Stomach (tissue), 8 donors: ENCODE measurements at regions not wholly inside any gene's neighbourhood (a gene's known extent, or its start where the extent isn't known, plus 50 kb on each side); places are given as distances from the start of the nearest gene placed in this dataset.

Experiments used
- DNase-seq, 2 donors: peaks; one replicate each; pipeline versions ENCODE4 v3.0.0 to v3.0.0-alpha.2; 2013 to 2019
- H3K27ac ChIP-seq, 5 donors: fragments of 200-600 bp in 4 of 5; sonication (generic) in 4 of 5; one replicate each; pipeline ENCODE4 v1.5.1; 2013 to 2019; ENCODE audit warnings: mild to moderate bottlenecking in 1 of 5, moderate library complexity in 1 of 5
- H3K27me3 ChIP-seq, 3 donors: fragments of 200-600 bp; sonication (generic); one replicate each; pipeline ENCODE4 v1.5.1; 2017 to 2019; ENCODE audit warnings: mixed run types in 1 of 3
- H3K36me3 ChIP-seq, 4 donors: fragments of 200-600 bp; sonication (generic); 1 replicate in 3 of 4; 2 replicates in 1 of 4; pipeline ENCODE4 v1.5.1; 2016 to 2019
- H3K4me1 ChIP-seq, 4 donors: fragments of 200-600 bp; sonication (generic); one replicate each; pipeline ENCODE4 v1.5.1; 2016 to 2019
- H3K4me3 ChIP-seq, 4 donors: fragments of 200-600 bp; sonication (generic) in 3 of 4; one replicate each; pipeline ENCODE4 v1.5.1; 2016 to 2019; ENCODE audit warnings: mild to moderate bottlenecking in 1 of 4
- H3K9me3 ChIP-seq, 4 donors: fragments of 200-600 bp; sonication (generic); one replicate each; pipeline ENCODE4 v1.5.1; 2016 to 2019
- CTCF ChIP-seq, 7 experiments: fragments of 450-650 bp in 4 of 7; fragments of 200-600 bp in 3 of 7; sonication (generic) in 3 of 7; IDR thresholded peaks; one replicate each; pipeline ENCODE4 v1.5.1; 2016 to 2019; ENCODE audit warnings: antibody characterized with exemption in 7 of 7, control low read depth in 2 of 7, mild to moderate bottlenecking in 1 of 7
- EP300 ChIP-seq: sonication (generic); formaldehyde crosslinking; IDR thresholded peaks from one replicate; pipeline ENCODE4 v1.6.1; 2017; ENCODE audit warnings: antibody characterized with exemption
- POLR2A ChIP-seq, 4 donors: fragments of 450-650 bp; IDR thresholded peaks; one replicate each; pipeline ENCODE4 v1.6.1; 2016; ENCODE audit warnings: antibody characterized with exemption in 4 of 4, control low read depth in 2 of 4, mild to moderate bottlenecking in 1 of 4, moderate library complexity in 1 of 4
- POLR2AphosphoS5 ChIP-seq, 3 donors: sonication (generic); formaldehyde crosslinking; IDR thresholded peaks; one replicate each; pipeline ENCODE4 v1.6.1; 2016; ENCODE audit warnings: antibody characterized with exemption in 3 of 3
- WGBS, 5 donors: extraction: QIAGEN DNeasy Blood & Tissue Kit in 3 of 5; methylation state at CpG; one replicate each; pipeline versions ENCODE4 v1.1.5 to v1.1.7; 2013 to 2018; 5-methylcytosine and 5-hydroxymethylcytosine counted together
- intact Hi-C: fragments of 100-400 bp; cut with DNase I; formaldehyde crosslinking; loops from one replicate; pipeline ENCODE4 v1.15.1; 2023; ENCODE audit warnings: low total_unique reads
- donor health status: healthy with polysubstance abuse.
- donor health status: Bipolar disorder and iron deficiency.
- donor health status: healthy.

- H3K4me1 ChIP-seq, result no peaks in the 10 kb centered on the region
- H3K27me3 ChIP-seq, result no peaks in the 10 kb centered on the region
- no peak overlapping the region for H3K4me3 ChIP-seq
- no peak overlapping the region for H3K27ac ChIP-seq
- peak in 1 of 2 donors; percentile 22 for DNase-seq
- whole genome bisulfite sequencing, 5 donors, result 76 to 83% (median 81%) methylated on average over 4 of the region's 4 CpGs
- intact Hi-C loops, result no loop called here
- TF ChIP-seq CTCF (IDR thresholded peaks at IDR 0.05) (no peak), EP300 (no peak), POLR2A (IDR thresholded peaks at IDR 0.05) (no peak), POLR2AphosphoS5 (IDR thresholded peaks at IDR 0.05) (no peak)
- no peaks in the 10 kb centered on the region for H3K36me3 ChIP-seq
- no peaks in the 10 kb centered on the region for H3K9me3 ChIP-seq
These were observed 398.1 kb upstream of the LYPLAL1 start for GRCh38 chr1:218775501-218776021.

GRCh38 chr1:218778257-218779126 lies 395.2 kb upstream of the LYPLAL1 start:
- no peaks in the 10 kb centered on the region for H3K4me1 ChIP-seq
- H3K27ac ChIP-seq, result no peak overlapping the region
- H3K36me3 ChIP-seq, result no peaks in the 10 kb centered on the region
- H3K4me3 ChIP-seq, result no peak overlapping the region
- no peaks in the 10 kb centered on the region for H3K9me3 ChIP-seq
- 63 to 78% (median 76%) methylated on average over 4 of the region's 4 CpGs for WGBS, 5 donors
- intact Hi-C loops, result no loop called here
- no peak for DNase-seq
- no peaks in the 10 kb centered on the region for H3K27me3 ChIP-seq
- TF ChIP-seq CTCF (IDR thresholded peaks at IDR 0.05) (no peak), EP300 (no peak), POLR2AphosphoS5 (IDR thresholded peaks at IDR 0.05) (no peak), POLR2A (IDR thresholded peaks at IDR 0.05) (no peak)

GRCh38 chr1:218779341-218780100 lies 394.2 kb upstream of the LYPLAL1 start:
- H3K4me1 ChIP-seq, result no peaks in the 10 kb centered on the region
- no peaks in the 10 kb centered on the region for H3K9me3 ChIP-seq
- H3K36me3 ChIP-seq, result no peaks in the 10 kb centered on the region
- no peak for DNase-seq
- intact Hi-C loops, result no loop called here
- H3K27ac ChIP-seq, result no peak overlapping the region
- WGBS, 5 donors, result 51 to 70% (median 63%) methylated on average over 4 of the region's 4 CpGs
- no peak overlapping the region for H3K4me3 ChIP-seq
- H3K27me3 ChIP-seq, result no peaks in the 10 kb centered on the region
- TF ChIP-seq EP300 (no peak), CTCF (IDR thresholded peaks at IDR 0.05) (no peak), POLR2A (IDR thresholded peaks at IDR 0.05) (no peak), POLR2AphosphoS5 (IDR thresholded peaks at IDR 0.05) (no peak)

GRCh38 chr1:218783131-218783530 lies 390.5 kb upstream of the LYPLAL1 start:
- peaks cover 0 to 6% (median 3%) of the 10 kb centered on the region in 4 donors for H3K4me1 ChIP-seq
- no peak for DNase-seq
- H3K27me3 ChIP-seq, result no peaks in the 10 kb centered on the region
- intact Hi-C loops, result no loop called here
- 47 to 67% (median 56%) methylated on average over 3 of the region's 3 CpGs for WGBS, 5 donors
- H3K36me3 ChIP-seq, result no peaks in the 10 kb centered on the region
- no peak for TF ChIP-seq CTCF (IDR thresholded peaks at IDR 0.05)
- TF ChIP-seq POLR2A (IDR thresholded peaks at IDR 0.05), result no peak
- no peak for TF ChIP-seq POLR2AphosphoS5 (IDR thresholded peaks at IDR 0.05)
- TF ChIP-seq EP300, result no peak
- H3K4me3 ChIP-seq, result no peak overlapping the region
- no peak overlapping the region for H3K27ac ChIP-seq
- no peaks in the 10 kb centered on the region for H3K9me3 ChIP-seq
